IMR-90 (cell line): ENCODE measurements at regions not wholly inside any gene's neighbourhood (a gene's known extent, or its start where the extent isn't known, plus 50 kb on each side); places are given as distances from the start of the nearest gene placed in this dataset.

Experiments
- FOS ChIP-seq: fragments of 150-350 bp; IDR thresholded peaks from 2 replicates; pipeline ENCODE4 v1.6.1; 2016; ENCODE audit warnings: low read depth, low read length
- MAFK ChIP-seq: IDR thresholded peaks from 2 replicates; pipeline ENCODE4 v1.6.1; 2012; ENCODE audit warnings: low read depth, low read length, improper control_type of control experiment
- MAZ ChIP-seq: IDR thresholded peaks from 2 replicates; pipeline ENCODE4 v1.6.1; 2012; ENCODE audit warnings: low read depth, mild to moderate bottlenecking, low read length, improper control_type of control experiment, moderate library complexity, borderline replicate concordance
- POLR2A ChIP-seq: IDR thresholded peaks from 2 replicates; pipeline ENCODE4 v1.6.1; 2012; ENCODE audit warnings: mild to moderate bottlenecking, low read depth, low read length
- SMC3 ChIP-seq: fragments of 150-350 bp; IDR thresholded peaks from 2 replicates; pipeline ENCODE4 v1.6.1; 2016; ENCODE audit warnings: low read depth, mild to moderate bottlenecking, antibody characterized with exemption, low read length, moderate library complexity
- TF ChIP-seq, protein P1 (sequence below): conservative IDR thresholded peaks from 2 replicates; pipeline ENCODE4 v1.5.1; 2012; ENCODE audit warnings: mild to moderate bottlenecking, low read depth, low read length, improper control_type of control experiment

- TF ChIP-seq, protein P1, sequence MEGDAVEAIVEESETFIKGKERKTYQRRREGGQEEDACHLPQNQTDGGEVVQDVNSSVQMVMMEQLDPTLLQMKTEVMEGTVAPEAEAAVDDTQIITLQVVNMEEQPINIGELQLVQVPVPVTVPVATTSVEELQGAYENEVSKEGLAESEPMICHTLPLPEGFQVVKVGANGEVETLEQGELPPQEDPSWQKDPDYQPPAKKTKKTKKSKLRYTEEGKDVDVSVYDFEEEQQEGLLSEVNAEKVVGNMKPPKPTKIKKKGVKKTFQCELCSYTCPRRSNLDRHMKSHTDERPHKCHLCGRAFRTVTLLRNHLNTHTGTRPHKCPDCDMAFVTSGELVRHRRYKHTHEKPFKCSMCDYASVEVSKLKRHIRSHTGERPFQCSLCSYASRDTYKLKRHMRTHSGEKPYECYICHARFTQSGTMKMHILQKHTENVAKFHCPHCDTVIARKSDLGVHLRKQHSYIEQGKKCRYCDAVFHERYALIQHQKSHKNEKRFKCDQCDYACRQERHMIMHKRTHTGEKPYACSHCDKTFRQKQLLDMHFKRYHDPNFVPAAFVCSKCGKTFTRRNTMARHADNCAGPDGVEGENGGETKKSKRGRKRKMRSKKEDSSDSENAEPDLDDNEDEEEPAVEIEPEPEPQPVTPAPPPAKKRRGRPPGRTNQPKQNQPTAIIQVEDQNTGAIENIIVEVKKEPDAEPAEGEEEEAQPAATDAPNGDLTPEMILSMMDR = no peak
- TF ChIP-seq MAZ (no peak), POLR2A (no peak), SMC3 (no peak), FOS (no peak), MAFK (no peak)
Observed at GRCh38 chr4:152160225-152160800, 375.6 kb downstream of the FBXW7 start.
